H9 (cell line): ENCODE measurements at regions not wholly inside any gene's neighbourhood (a gene's known extent, or its start where the extent isn't known, plus 50 kb on each side); places are given as distances from the start of the nearest gene placed in this dataset.

Experiments used
- DNase-seq: peaks from one replicate; pipeline ENCODE4 v3.0.0-alpha.2; 2017
- H2AFZ ChIP-seq: one replicate; pipeline ENCODE4 v1.6.1; 2013; ENCODE audit warnings: mild to moderate bottlenecking, low read length, control low read depth, moderate library complexity
- H2AK5ac ChIP-seq: 2 replicates; pipeline ENCODE4 v1.6.1; 2013; ENCODE audit warnings: low read length, control low read depth, mixed read lengths; ENCODE audit not compliant: insufficient read length
- H2BK120ac ChIP-seq: one replicate; pipeline ENCODE4 v1.6.1; 2013; ENCODE audit warnings: low read depth, mild to moderate bottlenecking, low read length, control low read depth, inconsistent platforms; ENCODE audit not compliant: poor library complexity, severe bottlenecking
- H2BK12ac ChIP-seq: 2 replicates; pipeline ENCODE4 v1.6.1; 2013; ENCODE audit warnings: low read length, control low read depth, mixed read lengths, low read depth; ENCODE audit not compliant: insufficient read length
- H2BK15ac ChIP-seq: 2 replicates; pipeline ENCODE4 v1.6.1; 2013; ENCODE audit warnings: low read depth, low read length, control low read depth
- H2BK20ac ChIP-seq: one replicate; pipeline ENCODE4 v1.6.1; 2013; ENCODE audit warnings: low read depth, mild to moderate bottlenecking, low read length, control low read depth, inconsistent platforms; ENCODE audit not compliant: poor library complexity, severe bottlenecking
- H2BK5ac ChIP-seq: 2 replicates; pipeline ENCODE4 v1.6.1; 2013; ENCODE audit warnings: low read length, control low read depth, mixed read lengths; ENCODE audit not compliant: insufficient read length
- H3K14ac ChIP-seq: 2 replicates; pipeline ENCODE4 v1.6.1; 2013; ENCODE audit warnings: low read length, control low read depth; ENCODE audit not compliant: insufficient read depth
- H3K18ac ChIP-seq: 2 replicates; pipeline ENCODE4 v1.6.1; 2013; ENCODE audit warnings: low read depth, mild to moderate bottlenecking, mixed read lengths, low read length, control low read depth; ENCODE audit not compliant: insufficient read length
- H3K23ac ChIP-seq: 2 replicates; pipeline ENCODE4 v1.6.1; 2013; ENCODE audit warnings: low read length, control low read depth, mixed read lengths, low read depth; ENCODE audit not compliant: insufficient read length
- H3K23me2 ChIP-seq: 2 replicates; pipeline ENCODE4 v1.6.1; 2013; ENCODE audit warnings: low read depth, mild to moderate bottlenecking, mixed read lengths, low read length, control low read depth; ENCODE audit not compliant: insufficient read length, poor library complexity, severe bottlenecking
- H3K27ac ChIP-seq: 2 replicates; pipeline ENCODE4 v1.5.1; 2013; ENCODE audit warnings: low read length, control low read depth, mixed read lengths, low read depth; ENCODE audit not compliant: insufficient read length
- H3K27me3 ChIP-seq: 2 replicates; pipeline ENCODE4 v1.6.1; 2013; ENCODE audit warnings: low read length, control low read depth, inconsistent platforms; ENCODE audit not compliant: insufficient read depth
- H3K4ac ChIP-seq: 2 replicates; pipeline ENCODE4 v1.6.1; 2013; ENCODE audit warnings: low read depth, mild to moderate bottlenecking, control low read depth, inconsistent platforms, low read length, moderate library complexity
- H3K4me1 ChIP-seq: 2 replicates; pipeline ENCODE4 v1.6.1; 2013; ENCODE audit warnings: low read length, control low read depth, inconsistent platforms; ENCODE audit not compliant: insufficient read depth
- H3K4me2 ChIP-seq: 2 replicates; pipeline ENCODE4 v1.6.1; 2013; ENCODE audit warnings: low read length, control low read depth, mixed read lengths; ENCODE audit not compliant: insufficient read length, insufficient read depth
- H3K56ac ChIP-seq: 2 replicates; pipeline ENCODE4 v1.6.1; 2013; ENCODE audit warnings: low read depth, mild to moderate bottlenecking, mixed read lengths, low read length, control low read depth; ENCODE audit not compliant: insufficient read length
- H3K79me1 ChIP-seq: 2 replicates; pipeline ENCODE4 v1.6.1; 2013; ENCODE audit warnings: low read depth, mild to moderate bottlenecking, moderate library complexity, low read length, control low read depth, inconsistent platforms; ENCODE audit not compliant: insufficient read depth, poor library complexity, severe bottlenecking
- H3K79me2 ChIP-seq: 2 replicates; pipeline ENCODE4 v1.6.1; 2013; ENCODE audit warnings: low read length, control low read depth, inconsistent platforms; ENCODE audit not compliant: insufficient read depth
- H3K9ac ChIP-seq: 2 replicates; pipeline ENCODE4 v1.6.1; 2013; ENCODE audit warnings: low read length, control low read depth, mixed read lengths; ENCODE audit not compliant: insufficient read length; ENCODE audit errors: extremely low read depth
- H3K9me3 ChIP-seq: one replicate; pipeline ENCODE4 v1.6.1; 2013; ENCODE audit warnings: low read depth, low read length, inconsistent platforms; ENCODE audit not compliant: control insufficient read depth
- H3T11ph ChIP-seq: one replicate; pipeline ENCODE4 v1.6.1; 2013; ENCODE audit warnings: mild to moderate bottlenecking, low read length, control low read depth, inconsistent platforms
- H4K20me1 ChIP-seq: one replicate; pipeline ENCODE4 v1.6.1; 2013; ENCODE audit not compliant: control insufficient read depth, insufficient read length, insufficient read depth
- H4K5ac ChIP-seq: 2 replicates; pipeline ENCODE4 v1.6.1; 2013; ENCODE audit warnings: low read depth, mild to moderate bottlenecking, mixed read lengths, low read length, control low read depth; ENCODE audit not compliant: insufficient read length
- H4K8ac ChIP-seq: replicated peaks from 2 replicates; pipeline ENCODE4 v1.6.1; 2013; ENCODE audit warnings: low read length, control low read depth, mixed read lengths, low read depth; ENCODE audit not compliant: insufficient read length
- H4K91ac ChIP-seq: 2 replicates; pipeline ENCODE4 v1.6.1; 2013; ENCODE audit warnings: low read depth, mild to moderate bottlenecking, moderate library complexity, mixed read lengths, low read length, control low read depth; ENCODE audit not compliant: insufficient read length
- H3K27ac Mint-ChIP-seq, 3 experiments: 2 replicates in 2 of 3; 3 replicates in 1 of 3; pipeline ENCODE4 v1.8.0; 2020 to 2021; ENCODE audit warnings: mixed read lengths in 3 of 3, mild to moderate bottlenecking in 1 of 3, moderate library complexity in 1 of 3
- H3K27me3 Mint-ChIP-seq: 2 replicates; pipeline ENCODE4 v1.8.0; 2021; ENCODE audit warnings: low read depth, mild to moderate bottlenecking, moderate library complexity, mixed read lengths
- H3K36me3 Mint-ChIP-seq, 3 experiments: 2 replicates in 2 of 3; 3 replicates in 1 of 3; pipeline ENCODE4 v1.8.0; 2020 to 2021; ENCODE audit warnings: low read depth in 3 of 3, mixed read lengths in 3 of 3; ENCODE audit not compliant: insufficient read depth in 1 of 3
- H3K4me1 Mint-ChIP-seq, 2 experiments: 2 replicates each; pipeline ENCODE4 v1.8.0; 2020; ENCODE audit warnings: mixed read lengths in 2 of 2
- H3K4me3 Mint-ChIP-seq, 2 experiments: 2 replicates in 1 of 2; 3 replicates in 1 of 2; pipeline ENCODE4 v1.8.0; 2020 to 2021; ENCODE audit warnings: mild to moderate bottlenecking in 2 of 2, mixed read lengths in 2 of 2, moderate library complexity in 1 of 2
- H3K9me3 Mint-ChIP-seq, 2 experiments: 2 replicates in 1 of 2; 3 replicates in 1 of 2; pipeline ENCODE4 v1.8.0; 2020; ENCODE audit warnings: mild to moderate bottlenecking in 2 of 2, mixed read lengths in 2 of 2, moderate library complexity in 1 of 2
- CTCF ChIP-seq: fragments of 200-600 bp; sonication (generic); conservative IDR thresholded peaks from 3 replicates; pipeline ENCODE4 v1.8.0; 2021; ENCODE audit warnings: antibody characterized with exemption, mild to moderate bottlenecking
- WGBS: extraction: QIAGEN DNeasy Blood & Tissue Kit; methylation state at CpG from one replicate; pipeline ENCODE4 v1.1.7; 2013; ENCODE audit warnings: missing lambda C conversion rate, low lambda C conversion rate, mixed read lengths; ENCODE audit not compliant: insufficient read length; ENCODE audit errors: extremely low coverage; 5-methylcytosine and 5-hydroxymethylcytosine counted together

DNA sequence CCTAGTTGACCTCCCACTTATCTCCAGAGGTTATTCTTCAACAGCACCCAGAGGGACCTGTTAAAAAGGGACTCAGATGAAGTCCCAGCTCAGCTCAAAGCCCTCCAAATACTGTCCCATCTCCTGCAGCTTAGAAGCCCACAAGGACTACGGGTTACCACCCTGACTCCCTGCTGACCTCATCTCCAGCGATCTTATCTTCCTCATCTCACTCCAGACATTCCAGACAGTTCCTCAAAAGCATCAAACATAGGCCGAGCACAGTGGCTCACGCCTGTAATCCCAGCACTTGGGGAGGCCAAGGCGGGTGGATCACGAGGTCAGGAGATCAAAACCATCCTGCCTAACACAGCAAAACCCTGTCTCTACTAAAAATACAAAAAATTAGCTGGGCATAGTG, 263.8 kb upstream of the TLE4 start:
- Mint-ChIP-seq H3K4me3 (no peak overlapping the region), H3K27me3 (no peaks in the 10 kb centered on the region), H3K4me1 (peaks cover 12 to 14% of the 10 kb centered on the region in 2 experiments), H3K9me3 (no peaks in the 10 kb centered on the region), H3K36me3 (no peaks in the 10 kb centered on the region), H3K27ac (no peak overlapping the region)
- DNase-seq: no peak
- no peak overlapping the region for H2BK120ac ChIP-seq
- no peak for TF ChIP-seq CTCF
- H2BK12ac ChIP-seq: no peak overlapping the region
- no CpG with 5 or more reads among the region's 6 CpGs for WGBS
- no peaks in the 10 kb centered on the region for H4K20me1 ChIP-seq
- no peak overlapping the region for H3K23ac ChIP-seq
- no peak overlapping the region for H3K4me2 ChIP-seq
- H4K8ac ChIP-seq: no peak overlapping the region
- H2BK5ac ChIP-seq: no peak overlapping the region
- no peak overlapping the region for H3K27ac ChIP-seq
- no peak overlapping the region for H2BK20ac ChIP-seq
- no peak overlapping the region for H4K91ac ChIP-seq
- H3K9me3 ChIP-seq: no peaks in the 10 kb centered on the region
- no peak overlapping the region for H2BK15ac ChIP-seq
- no peaks in the 10 kb centered on the region for H3K27me3 ChIP-seq
- no peak overlapping the region for H3T11ph ChIP-seq
- H3K79me1 ChIP-seq: no peaks in the 10 kb centered on the region
- no peak overlapping the region for H4K5ac ChIP-seq
- H3K4me1 ChIP-seq: no peaks in the 10 kb centered on the region
- H3K4ac ChIP-seq: no peak overlapping the region
- no peaks in the 10 kb centered on the region for H3K23me2 ChIP-seq
- no peak overlapping the region for H2AFZ ChIP-seq
- no peak overlapping the region for H3K14ac ChIP-seq
- no peak overlapping the region for H3K9ac ChIP-seq
- H2AK5ac ChIP-seq: no peak overlapping the region
- H3K79me2 ChIP-seq: no peaks in the 10 kb centered on the region
- no peak overlapping the region for H3K56ac ChIP-seq
- no peak overlapping the region for H3K18ac ChIP-seq
